ENCODE measurements at regions not wholly inside any gene's neighbourhood (a gene's known extent, or its start where the extent isn't known, plus 50 kb on each side); places are given as distances from the start of the nearest gene placed in this dataset.
"Not testable (repeated sequence)": the region's sequence is repeated elsewhere in the genome, so short reads cannot be mapped to it uniquely, and the experiment has no call there.

DNA sequence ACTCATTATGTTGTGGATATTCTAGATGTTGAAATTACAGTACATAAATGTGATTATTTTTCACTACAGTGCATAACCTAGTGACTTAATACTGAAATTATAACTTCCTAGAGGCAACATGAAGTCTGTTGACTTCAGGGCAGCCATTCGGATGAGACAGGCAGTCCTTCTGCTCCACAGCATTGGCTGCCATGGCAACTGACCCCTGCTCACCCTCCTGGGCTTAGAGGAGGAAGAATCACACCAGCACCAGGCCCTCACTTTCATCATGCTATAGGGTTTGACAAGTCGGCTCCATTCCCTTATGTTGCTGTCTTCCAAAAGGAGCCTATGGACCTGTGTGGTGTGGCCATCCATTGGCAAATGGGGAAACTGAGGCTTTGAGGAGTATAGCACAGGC is 233.5 kb upstream of the TMEM132C start:
- no peak for DNase-seq (ENCODE audit: low read depth, low spot score)
- TF ChIP-seq, protein P1, sequence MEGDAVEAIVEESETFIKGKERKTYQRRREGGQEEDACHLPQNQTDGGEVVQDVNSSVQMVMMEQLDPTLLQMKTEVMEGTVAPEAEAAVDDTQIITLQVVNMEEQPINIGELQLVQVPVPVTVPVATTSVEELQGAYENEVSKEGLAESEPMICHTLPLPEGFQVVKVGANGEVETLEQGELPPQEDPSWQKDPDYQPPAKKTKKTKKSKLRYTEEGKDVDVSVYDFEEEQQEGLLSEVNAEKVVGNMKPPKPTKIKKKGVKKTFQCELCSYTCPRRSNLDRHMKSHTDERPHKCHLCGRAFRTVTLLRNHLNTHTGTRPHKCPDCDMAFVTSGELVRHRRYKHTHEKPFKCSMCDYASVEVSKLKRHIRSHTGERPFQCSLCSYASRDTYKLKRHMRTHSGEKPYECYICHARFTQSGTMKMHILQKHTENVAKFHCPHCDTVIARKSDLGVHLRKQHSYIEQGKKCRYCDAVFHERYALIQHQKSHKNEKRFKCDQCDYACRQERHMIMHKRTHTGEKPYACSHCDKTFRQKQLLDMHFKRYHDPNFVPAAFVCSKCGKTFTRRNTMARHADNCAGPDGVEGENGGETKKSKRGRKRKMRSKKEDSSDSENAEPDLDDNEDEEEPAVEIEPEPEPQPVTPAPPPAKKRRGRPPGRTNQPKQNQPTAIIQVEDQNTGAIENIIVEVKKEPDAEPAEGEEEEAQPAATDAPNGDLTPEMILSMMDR (IDR thresholded peaks at IDR 0.05; ENCODE audit: low read depth, low read length): no peak
- no peaks in the 10 kb centered on the region for H3K27me3 ChIP-seq (ENCODE audit: control insufficient read depth, insufficient read depth, low read length)
- POLR2A ChIA-PET: no interaction called here
- no peak overlapping the region for H3K4me3 ChIP-seq (ENCODE audit: low read depth, low read length)
- no peak overlapping the region for H3K27ac ChIP-seq (ENCODE audit: low read depth, low read length)
- H3K9me3 ChIP-seq (ENCODE audit: control insufficient read depth, insufficient read depth, low read length): peaks cover 52% of the 10 kb centered on the region
- CTCF ChIA-PET: no interaction called here

DNA sequence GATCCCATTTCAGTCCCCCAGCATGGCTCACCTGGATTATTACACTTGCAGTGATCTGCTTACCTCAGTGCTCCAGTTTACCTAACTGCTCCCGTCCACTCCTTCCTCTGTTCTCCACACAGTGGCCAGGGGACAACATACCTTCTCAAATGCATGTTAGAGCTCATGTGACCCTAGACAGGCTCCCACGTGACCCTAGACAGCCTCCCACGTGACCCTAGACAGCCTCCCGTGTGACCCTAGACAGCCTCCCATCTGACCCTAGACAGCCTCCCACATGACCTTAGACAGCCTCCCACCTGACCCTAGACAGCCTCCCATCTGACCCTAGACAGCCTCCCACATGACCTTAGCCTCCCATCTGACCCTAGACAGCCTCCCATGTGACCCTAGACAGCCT is 226.0 kb upstream of the TMEM132C start:
- no peak overlapping the region for H3K4me3 ChIP-seq (ENCODE audit: low read depth, low read length)
- peaks cover 32% of the 10 kb centered on the region for H3K9me3 ChIP-seq (ENCODE audit: control insufficient read depth, insufficient read depth, low read length)
- CTCF ChIA-PET: no interaction called here
- POLR2A ChIA-PET: no interaction called here
- no peak for DNase-seq (ENCODE audit: low read depth, low spot score)
- no peaks in the 10 kb centered on the region for H3K27me3 ChIP-seq (ENCODE audit: control insufficient read depth, insufficient read depth, low read length)
- TF ChIP-seq, protein P1 (IDR thresholded peaks at IDR 0.05; ENCODE audit: low read depth, low read length): no peak
- H3K27ac ChIP-seq (ENCODE audit: low read depth, low read length): no peak overlapping the region

DNA sequence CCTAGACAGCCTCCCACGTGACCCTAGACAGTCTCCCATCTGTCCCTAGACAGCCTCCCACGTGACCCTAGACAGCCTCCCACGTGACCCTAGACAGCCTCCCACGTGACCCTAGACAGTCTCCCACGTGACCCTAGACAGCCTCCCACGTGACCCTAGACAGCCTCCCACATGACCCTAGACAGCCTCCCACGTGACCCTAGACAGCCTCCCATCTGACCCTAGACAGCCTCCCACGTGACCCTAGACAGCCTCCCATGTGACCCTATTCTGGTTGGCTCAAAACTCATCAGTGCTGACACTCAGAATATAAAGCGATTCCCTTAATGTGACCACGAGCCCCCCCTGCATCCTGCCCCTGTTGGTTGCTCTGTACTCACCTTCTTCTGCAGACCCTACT is 224.7 kb upstream of the TMEM132C start:
- H3K27me3 ChIP-seq (ENCODE audit: control insufficient read depth, insufficient read depth, low read length); POLR2A ChIA-PET; H3K4me3 ChIP-seq (ENCODE audit: low read depth, low read length); H3K27ac ChIP-seq (ENCODE audit: low read depth, low read length); DNase-seq (ENCODE audit: low read depth, low spot score): not testable (repeated sequence)
- H3K9me3 ChIP-seq (ENCODE audit: control insufficient read depth, insufficient read depth, low read length): peaks cover 33% of the 10 kb centered on the region; the same call in 1 of the 2 replicates
- CTCF ChIA-PET: interaction anchor here (1.1 kb wide), 1 partner anchor 27 kb away, joined by 3 read pairs; no protein-coding TSS in a partner anchor

DNA sequence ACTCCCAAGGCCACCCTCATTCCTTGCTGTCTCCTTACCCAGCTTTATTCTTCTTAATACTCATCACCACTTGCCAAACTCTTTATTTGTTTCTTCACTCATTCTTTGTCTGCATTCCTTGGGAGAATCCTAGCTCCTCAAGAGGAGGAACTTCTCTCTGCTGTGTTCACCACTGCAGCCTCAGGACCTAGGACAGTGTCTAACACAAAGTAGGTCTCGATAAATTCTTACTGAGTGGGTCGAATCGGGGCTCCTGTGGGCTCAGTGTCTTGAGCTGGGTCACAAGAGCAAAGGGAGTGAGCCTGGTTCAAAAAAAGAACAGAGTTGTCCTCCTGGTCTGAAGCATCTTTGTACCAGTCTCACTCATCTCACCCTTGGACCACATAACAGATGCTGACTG is 224.1 kb upstream of the TMEM132C start:
- H3K27me3 ChIP-seq (ENCODE audit: control insufficient read depth, insufficient read depth, low read length): no peaks in the 10 kb centered on the region
- H3K27ac ChIP-seq (ENCODE audit: low read depth, low read length): no peak overlapping the region
- CTCF ChIA-PET: interaction anchor here (1.1 kb wide), 1 partner anchor 26 kb away, joined by 3 read pairs; no protein-coding TSS in a partner anchor
- POLR2A ChIA-PET: no interaction called here
- peaks cover 36% of the 10 kb centered on the region; the same call in 1 of the 2 replicates for H3K9me3 ChIP-seq (ENCODE audit: control insufficient read depth, insufficient read depth, low read length)
- TF ChIP-seq, protein P1 (IDR thresholded peaks at IDR 0.05; ENCODE audit: low read depth, low read length): no peak
- no peak for DNase-seq (ENCODE audit: low read depth, low spot score)
- no peak overlapping the region for H3K4me3 ChIP-seq (ENCODE audit: low read depth, low read length)

DNA sequence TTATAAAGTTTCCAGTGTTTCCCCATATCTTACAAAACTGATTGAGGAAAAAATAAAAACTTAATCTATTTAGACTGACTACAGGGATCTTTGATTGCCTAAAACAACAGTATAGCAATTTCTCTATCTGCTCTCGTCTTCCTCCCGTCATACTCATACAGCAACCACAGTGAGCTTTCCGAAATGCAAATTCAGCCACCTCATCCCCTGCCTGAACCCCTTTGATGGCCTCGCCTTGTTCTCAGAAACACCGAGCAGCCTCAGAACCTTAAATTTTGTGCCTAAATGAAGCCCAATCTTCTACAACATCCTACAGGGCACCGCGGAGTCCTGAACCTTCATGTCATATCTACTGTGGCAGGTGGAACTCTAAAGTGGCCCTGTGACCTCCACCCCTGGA is 223.7 kb upstream of the TMEM132C start:
- H3K27ac ChIP-seq (ENCODE audit: low read depth, low read length): no peak overlapping the region
- no peak overlapping the region for H3K4me3 ChIP-seq (ENCODE audit: low read depth, low read length)
- H3K9me3 ChIP-seq (ENCODE audit: control insufficient read depth, insufficient read depth, low read length): peaks cover 34% of the 10 kb centered on the region; the same call in 1 of the 2 replicates
- ChIA-PET CTCF (interaction anchor here (1.1 kb wide), 1 partner anchor 26 kb away, joined by 3 read pairs; no protein-coding TSS in a partner anchor), POLR2A (no interaction called here)
- no peak for DNase-seq (ENCODE audit: low read depth, low spot score)
- no peaks in the 10 kb centered on the region for H3K27me3 ChIP-seq (ENCODE audit: control insufficient read depth, insufficient read depth, low read length)
- TF ChIP-seq, protein P1 (IDR thresholded peaks at IDR 0.05; ENCODE audit: low read depth, low read length): no peak
